Iris pigment epithelial cell (primary cell): ENCODE measurements at regions not wholly inside any gene's neighbourhood (a gene's known extent, or its start where the extent isn't known, plus 50 kb on each side); places are given as distances from the start of the nearest gene placed in this dataset.

Experiments
- DNase-seq: peaks from one replicate; pipeline ENCODE4 v3.0.0-alpha.2; 2011; ENCODE audit warnings: low read depth

- DNase-seq, result peak; percentile 97
Measured at GRCh38 chr6:80457439-80457933, 351.0 kb downstream of the BCKDHB start.

DNA sequence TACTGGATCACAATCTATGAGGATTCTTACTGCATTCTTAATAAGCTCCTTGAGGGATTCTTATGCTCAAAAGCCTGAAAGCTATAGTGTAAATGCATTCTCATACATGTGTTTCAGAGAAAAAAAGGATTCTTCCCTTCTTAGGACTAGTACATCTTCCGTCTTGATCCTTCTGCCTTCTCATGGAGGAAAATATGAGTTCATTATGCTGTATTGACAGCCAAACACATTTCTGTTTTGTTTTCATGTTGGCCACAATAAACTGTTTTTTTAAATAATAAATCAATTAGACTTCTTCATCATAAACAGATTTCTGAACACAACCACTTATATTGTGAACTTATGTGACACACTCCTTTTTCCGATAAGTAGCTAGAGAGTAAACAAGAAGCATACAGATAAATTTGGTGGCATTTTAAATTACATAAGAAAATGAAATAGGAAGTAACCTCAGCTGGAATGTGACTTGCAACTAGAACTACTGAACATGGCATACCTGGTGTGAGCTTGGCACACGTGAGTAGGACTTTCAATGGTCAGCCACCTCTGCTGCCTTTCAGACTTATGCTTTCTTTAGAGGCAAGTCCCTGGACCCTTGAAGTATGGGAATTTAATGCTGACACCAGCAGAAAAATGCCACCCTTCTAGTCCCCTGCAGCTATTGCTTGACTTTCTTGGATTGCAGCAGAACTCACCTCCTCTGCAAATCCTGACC, 350.4 kb downstream of the BCKDHB start:
- DNase-seq, result no peak

DNA sequence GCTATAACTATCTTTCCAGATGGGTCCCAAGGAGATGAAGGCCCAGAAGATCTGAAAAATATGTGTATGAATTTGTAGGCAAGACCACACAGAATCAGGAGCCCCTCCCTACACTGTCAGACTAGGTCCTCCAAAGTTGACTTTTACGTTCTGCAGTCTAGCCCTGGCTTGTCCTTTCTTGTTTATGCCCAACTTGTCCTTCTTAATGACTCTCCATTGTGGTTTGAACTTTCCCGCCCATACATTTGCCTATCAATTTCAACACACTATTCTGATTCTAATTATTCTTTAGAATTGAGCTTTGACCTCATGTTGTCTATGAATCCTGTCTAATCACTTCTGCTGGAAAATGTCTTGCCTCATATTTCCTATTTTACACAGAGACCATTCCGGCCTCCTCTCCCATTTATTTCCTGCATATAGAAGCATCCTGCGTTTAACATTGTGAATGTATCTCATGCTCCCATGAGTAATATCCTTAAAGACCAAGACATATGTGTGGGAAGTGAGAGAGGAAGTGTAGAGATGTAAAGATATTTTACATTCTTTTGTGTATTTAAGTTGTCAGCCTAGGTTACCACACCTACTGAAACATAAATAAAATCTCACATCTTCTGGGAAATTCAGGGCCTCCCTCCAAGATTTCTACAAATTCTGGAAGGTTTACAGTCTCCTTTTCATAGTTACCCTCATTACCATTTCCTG, 348.3 kb downstream of the BCKDHB start:
- no peak for DNase-seq

DNA sequence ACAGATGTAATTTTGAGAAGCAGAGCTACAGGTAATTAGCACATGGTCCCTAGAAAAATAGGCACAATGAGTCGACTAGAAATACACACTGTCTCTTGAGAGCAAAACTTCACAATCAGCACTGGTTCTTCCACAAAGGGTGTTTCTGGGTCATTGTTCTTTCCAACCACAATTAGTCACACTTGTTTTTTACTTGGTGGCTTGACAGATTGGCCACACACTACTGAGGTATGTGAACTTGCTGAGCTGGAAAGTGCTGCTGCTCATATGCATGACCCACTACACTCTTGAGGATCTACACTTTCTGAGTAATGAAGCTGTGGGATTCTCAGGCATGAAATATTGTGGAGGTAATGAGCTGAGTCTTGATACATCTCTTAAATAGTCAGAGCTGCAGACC, 347.7 kb downstream of the BCKDHB start:
- peak; percentile 97 for DNase-seq

DNA sequence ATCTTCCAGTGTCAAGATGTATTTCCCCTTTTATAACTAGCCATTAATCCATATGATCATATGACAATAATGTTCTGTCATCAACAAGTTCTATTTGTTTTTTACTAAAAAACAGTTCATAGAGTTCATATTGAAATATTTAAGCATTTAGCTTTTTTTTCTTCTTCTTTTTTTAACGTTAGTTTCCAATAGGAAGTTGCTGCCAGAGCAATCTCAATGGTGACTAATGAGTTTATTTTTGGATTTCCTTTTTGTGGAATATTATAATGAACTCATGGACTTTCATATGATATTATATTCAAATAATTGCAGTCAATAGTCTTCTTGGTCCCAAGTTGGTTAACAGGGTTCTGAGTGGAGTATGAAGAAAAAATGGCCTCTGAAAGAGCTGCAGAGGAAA, 343.3 kb downstream of the BCKDHB start:
- DNase-seq, result no peak

DNA sequence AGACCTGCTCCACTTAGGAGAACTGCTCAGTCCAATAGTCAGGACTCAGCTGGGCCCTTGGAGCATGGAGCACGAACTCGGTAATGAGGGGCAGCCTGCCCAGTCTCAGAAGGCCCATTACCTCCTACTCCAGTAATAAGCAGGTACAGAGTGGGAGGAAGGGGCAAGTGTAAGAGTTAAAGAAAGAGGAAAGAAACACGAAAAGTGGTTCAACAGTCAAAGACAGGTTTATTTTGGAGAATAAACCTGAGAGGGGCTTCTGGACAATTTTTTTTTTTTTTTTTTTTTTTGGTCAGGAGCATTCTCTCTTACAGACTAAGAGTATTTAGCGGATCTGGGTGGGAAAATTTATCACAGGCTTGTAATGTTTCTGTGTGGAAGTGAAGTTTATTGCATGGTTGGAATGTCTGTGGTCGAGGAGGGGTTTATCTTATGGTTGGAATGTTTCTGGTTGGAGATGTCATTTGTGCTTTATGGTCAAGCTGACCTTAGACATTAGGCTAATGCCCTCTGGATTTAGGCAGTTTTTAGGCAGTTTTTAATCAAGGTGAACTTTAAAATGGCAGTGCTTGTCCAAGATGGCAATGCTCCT, 340.1 kb downstream of the BCKDHB start:
- DNase-seq, result no peak

DNA sequence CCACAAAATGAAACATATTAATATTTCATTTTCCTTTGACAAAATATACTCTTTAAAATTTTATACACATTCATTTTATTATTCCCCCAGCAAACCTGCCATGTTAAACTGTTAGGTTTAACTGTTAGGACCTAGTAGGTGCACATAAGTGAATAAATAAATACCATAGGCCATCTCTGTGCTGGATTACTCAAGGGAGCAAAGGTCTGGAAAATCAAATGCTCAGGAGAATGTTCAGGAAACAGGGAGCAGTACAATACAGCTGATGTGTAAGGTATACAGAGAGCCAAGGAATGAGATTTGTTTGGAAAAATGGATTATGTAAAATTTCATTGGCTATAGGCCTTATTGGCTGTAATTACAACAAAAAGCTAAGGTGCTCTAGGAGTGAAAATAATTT, 339.3 kb downstream of the BCKDHB start:
- no peak for DNase-seq

DNA sequence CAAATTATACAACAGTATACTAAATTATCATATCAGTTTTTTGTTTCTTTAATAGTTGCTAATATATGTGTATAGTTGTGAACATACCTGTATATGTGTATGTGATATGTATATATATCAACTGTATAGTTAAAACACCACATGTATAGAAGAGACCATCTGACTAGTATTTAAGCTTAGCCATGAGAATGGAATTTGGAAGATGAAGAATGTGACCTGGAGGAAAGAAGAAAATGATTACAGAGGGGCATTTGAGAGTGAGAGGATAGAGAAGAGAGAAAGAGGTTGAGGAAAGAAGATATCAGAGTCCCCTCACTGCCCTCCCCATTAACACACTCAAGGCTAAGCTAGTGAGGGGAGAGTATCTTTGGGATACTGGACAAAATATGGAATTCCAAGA, 335.9 kb downstream of the BCKDHB start:
- no peak for DNase-seq

GRCh38 chr6:80441131-80441530, 334.7 kb downstream of the BCKDHB start:
- no peak for DNase-seq

- DNase-seq, result no peak
Measured at GRCh38 chr6:80440496-80441115, 334.1 kb downstream of the BCKDHB start.

DNA sequence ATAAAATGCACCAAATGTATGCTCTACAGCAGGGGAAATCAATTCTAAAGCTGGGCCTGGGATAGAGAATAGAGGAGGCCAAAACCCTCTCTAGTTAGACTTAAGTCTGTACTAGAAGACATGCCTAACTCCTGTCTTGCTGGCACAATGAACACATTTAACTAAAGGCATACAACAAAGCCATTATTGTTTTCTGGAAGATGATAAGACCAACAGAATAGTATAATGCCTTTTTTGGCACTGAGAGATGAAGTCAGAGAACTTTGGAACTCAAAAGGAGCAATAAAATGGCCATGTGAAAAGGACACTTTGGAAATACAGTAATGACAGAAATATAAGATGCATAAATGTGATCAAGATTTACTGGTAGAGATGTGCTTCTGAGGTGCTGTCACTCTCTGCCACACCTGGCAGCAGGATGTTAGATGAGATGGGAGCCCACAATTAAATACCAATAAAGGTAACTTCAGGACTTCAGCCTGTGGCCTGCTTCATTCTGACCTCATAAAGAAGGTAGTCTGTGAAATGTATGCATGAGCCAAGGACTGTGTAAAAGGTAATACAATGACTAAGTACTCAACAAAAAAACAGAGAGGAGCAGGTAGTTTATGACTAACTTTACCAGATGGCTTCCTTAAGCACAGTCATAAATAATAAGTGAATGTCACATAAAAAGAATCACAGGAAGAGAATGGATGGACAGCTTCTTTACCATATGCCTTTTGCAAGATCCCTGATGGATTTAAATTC, 333.4 kb downstream of the BCKDHB start:
- DNase-seq, result no peak

- peak; percentile 87 for DNase-seq
Measured at GRCh38 chr6:80438772-80439171, 332.3 kb downstream of the BCKDHB start.

DNA sequence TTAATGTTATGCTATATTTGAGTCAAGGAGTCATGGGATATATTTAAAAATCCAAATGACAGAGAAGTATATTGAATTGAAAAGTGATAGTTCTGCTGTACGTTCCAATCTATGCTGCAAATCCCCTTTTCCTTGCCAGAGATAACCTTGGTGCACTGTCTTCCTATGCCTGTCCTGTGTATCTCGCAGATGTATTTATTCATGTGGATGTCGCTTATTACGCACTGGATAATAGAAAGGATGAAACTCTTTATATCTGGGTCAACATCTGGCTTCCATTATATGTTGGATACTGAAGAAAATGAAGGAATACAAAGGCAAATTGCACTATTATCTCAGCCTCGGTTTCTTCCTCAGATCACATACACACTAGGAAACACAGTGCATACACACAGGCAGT, 331.3 kb downstream of the BCKDHB start:
- no peak for DNase-seq

DNA sequence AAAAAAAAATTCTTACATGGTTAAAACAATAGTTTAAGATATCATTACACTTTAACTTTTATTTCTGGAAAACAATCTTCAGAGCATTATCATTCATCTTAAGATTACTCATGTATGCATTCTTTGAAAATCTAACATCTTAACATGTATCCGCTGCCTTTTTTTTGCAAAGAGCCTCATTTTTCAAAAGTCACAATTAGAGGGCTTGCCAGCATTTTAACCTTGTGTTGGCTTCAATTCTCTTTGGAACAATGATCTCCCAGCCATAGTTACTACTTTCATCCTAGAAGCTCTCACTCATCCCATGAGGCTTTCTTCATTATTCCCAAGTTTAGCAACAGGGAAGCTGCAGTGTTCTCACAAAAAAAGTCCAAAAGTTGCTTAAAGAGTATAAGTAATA, 330.8 kb downstream of the BCKDHB start:
- peak; percentile 48 for DNase-seq

DNA sequence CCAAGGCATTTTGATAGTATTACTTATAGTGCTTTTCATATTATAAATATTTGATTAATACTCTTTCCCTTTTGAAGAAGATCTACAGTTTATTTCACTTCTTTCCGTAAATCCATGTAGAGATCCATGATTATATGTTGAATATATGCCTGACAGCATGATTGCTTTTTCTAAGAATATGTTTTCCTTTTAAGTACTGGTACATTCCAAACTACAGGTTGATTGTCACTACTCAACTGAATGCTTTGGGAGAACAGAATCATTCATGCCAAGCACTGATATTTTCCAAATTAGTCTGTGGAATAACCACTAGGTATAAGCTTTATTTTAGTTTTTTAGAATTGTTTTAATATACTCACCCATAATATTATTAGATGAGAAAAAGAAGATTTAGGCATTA, 330.2 kb downstream of the BCKDHB start:
- no peak for DNase-seq

DNA sequence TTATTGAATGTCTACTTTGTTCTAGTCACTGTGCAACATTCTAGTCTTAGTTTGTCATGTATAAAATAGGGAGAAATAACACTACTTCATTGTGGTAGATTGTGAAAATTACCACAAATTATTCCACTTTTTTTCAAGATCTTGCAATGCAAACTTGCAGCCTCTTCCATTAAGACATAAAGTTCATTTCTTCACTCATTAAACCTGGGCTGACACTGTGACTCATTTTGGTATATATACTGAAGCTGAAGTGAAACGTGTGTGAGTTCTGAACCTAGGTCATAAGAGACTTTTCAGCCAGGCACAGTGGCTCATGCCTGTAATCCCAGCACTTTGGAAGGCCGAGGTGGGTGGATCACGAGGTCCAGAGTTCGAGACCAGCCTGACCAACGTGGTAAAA, 329.0 kb downstream of the BCKDHB start:
- no peak for DNase-seq

- no peak for DNase-seq
Measured at GRCh38 chr6:80434691-80435350, 328.4 kb downstream of the BCKDHB start.

DNA sequence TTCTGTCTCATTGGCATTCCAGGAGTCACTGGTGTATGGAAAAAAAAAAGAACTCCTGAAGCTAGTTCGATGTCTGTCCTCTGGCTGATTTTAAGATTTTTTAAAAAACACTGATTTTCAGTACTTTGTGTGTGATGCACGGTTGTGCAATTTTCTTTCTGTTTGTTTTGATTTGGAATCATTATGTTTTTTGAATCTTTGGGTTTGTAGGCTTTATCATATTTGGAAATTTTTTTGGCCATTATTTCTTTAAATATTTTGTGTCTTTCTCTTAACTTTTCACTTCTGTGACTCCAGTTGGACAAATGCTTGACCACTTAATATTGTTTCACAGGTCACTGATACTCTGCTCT, 327.2 kb downstream of the BCKDHB start:
- no peak for DNase-seq

DNA sequence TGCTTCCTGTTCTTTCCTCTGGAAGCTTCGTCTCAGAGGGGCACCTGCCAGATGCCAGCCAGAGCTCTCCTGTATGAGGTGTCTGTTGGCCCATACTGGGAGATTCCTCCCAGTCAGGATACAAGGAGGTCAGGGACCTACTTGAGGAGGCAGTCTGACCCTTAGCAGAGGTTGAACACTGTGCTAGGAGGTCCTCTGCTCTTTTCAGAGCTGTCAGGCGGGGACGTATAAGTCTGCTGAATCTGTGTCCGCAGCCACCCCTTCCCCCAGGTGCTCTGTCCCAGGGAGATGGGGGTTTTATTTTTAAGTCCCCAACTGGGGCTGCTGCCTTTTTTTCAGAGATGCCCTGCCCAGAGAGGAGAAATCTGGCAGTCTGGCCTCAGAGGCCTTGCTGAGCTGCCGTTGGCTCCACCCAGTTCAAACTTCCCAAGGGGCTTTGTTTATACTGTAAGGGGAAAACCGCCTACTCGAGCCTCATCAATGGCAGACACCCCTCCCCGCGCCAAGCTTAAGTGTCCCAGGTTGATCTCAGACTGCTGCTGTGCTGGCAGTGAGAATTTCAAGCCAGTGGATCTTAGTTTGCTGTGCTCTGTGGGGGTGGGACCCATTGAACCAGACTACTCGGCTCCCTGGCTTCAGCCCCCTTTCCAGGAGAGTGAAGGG, 326.7 kb downstream of the BCKDHB start:
- DNase-seq, result no peak

- peak; percentile 94 for DNase-seq
Measured at GRCh38 chr6:80425089-80425823, 318.8 kb downstream of the BCKDHB start.
